Subcutaneous abdominal adipose tissue (tissue), 5 donors: ENCODE measurements at regions not wholly inside any gene's neighbourhood (a gene's known extent, or its start where the extent isn't known, plus 50 kb on each side); places are given as distances from the start of the nearest gene placed in this dataset.
"Not testable (repeated sequence)": the region's sequence is repeated elsewhere in the genome, so short reads cannot be mapped to it uniquely, and the experiment has no call there.

Experiments
- H3K27ac ChIP-seq: one replicate; pipeline ENCODE4 v1.7.0; 2013; ENCODE audit warnings: low read depth, mild to moderate bottlenecking, inconsistent platforms, low read length, moderate library complexity
- H3K27me3 ChIP-seq, 5 donors: one replicate each; pipeline ENCODE4 v1.7.0; 2013; ENCODE audit warnings: low read length in 5 of 5, inconsistent platforms in 1 of 5; ENCODE audit not compliant: control insufficient read depth in 5 of 5, insufficient read depth in 4 of 5
- H3K36me3 ChIP-seq, 5 donors: one replicate each; pipeline ENCODE4 v1.7.0; 2013; ENCODE audit warnings: low read length in 5 of 5; ENCODE audit not compliant: control insufficient read depth in 5 of 5, insufficient read depth in 5 of 5
- H3K4me1 ChIP-seq, 5 donors: one replicate each; pipeline ENCODE4 v1.7.0; 2013; ENCODE audit warnings: low read length in 5 of 5, mild to moderate bottlenecking in 3 of 5, moderate library complexity in 1 of 5; ENCODE audit not compliant: control insufficient read depth in 5 of 5, insufficient read depth in 5 of 5
- H3K4me3 ChIP-seq, 5 donors: one replicate each; pipeline ENCODE4 v1.7.0; 2013; ENCODE audit warnings: low read length in 5 of 5, low read depth in 1 of 5
- H3K9ac ChIP-seq, 5 donors: one replicate each; pipeline ENCODE4 v1.7.0; 2013; ENCODE audit warnings: low read length in 5 of 5, mild to moderate bottlenecking in 4 of 5, moderate library complexity in 3 of 5
- H3K9me3 ChIP-seq, 5 donors: one replicate each; pipeline ENCODE4 v1.7.0; 2013; ENCODE audit warnings: low read length in 5 of 5; ENCODE audit not compliant: control insufficient read depth in 5 of 5
- donor health status: healthy.
- donor health status: healthy.
- donor health status: healthy.
- donor health status: healthy.
- donor health status: healthy.

DNA sequence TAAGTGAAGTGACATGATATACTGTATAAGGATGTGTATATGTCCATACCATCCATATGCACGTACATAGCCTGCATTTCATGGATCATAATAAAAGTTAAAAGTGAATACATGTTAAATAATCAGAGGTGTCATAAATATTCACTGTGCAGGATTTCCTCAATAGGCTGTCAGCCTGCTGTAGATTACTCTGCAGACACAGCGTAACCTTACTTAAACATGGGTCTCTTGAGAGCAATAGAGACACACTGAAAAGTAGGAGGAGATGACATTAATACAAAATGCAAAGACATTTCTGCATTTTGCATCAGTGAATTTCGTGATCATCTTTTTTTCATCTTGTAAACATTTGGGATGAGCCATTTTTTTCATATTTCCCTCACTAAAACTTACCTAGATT, 955.2 kb upstream of the DIAPH2 start:
- Histone ChIP-seq H3K9me3 (no peaks in the 10 kb centered on the region), H3K27me3 (peaks cover 0 to 15% (median 0%) of the 10 kb centered on the region in 5 donors), H3K4me3 (no peak overlapping the region), H3K27ac (no peak overlapping the region), H3K36me3 (no peaks in the 10 kb centered on the region), H3K4me1 (no peaks in the 10 kb centered on the region), H3K9ac (no peak overlapping the region)

DNA sequence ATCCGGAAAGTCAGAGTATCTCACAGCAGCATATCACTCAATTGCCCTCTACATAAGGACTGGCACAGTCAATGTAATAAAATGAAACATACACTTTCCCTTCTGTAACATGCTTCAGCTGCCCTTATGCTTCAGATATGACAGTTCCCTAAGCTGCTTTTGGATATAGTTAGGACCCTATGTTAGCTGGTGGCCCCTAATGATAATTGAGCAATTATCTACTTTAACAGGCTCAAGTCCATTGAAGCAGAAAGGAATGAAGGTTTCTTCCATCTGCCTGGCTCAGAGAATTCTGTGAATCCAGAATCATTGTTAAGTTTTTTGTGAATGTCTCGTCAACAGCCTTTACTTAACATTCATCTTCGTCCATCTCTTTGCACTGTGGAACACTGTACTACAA, 951.2 kb upstream of the DIAPH2 start:
- Histone ChIP-seq H3K4me1 (no peaks in the 10 kb centered on the region), H3K9me3 (no peaks in the 10 kb centered on the region), H3K9ac (no peak overlapping the region), H3K36me3 (no peaks in the 10 kb centered on the region), H3K27ac (no peak overlapping the region), H3K4me3 (no peak overlapping the region), H3K27me3 (peaks cover 0 to 13% (median 0%) of the 10 kb centered on the region in 5 donors)

DNA sequence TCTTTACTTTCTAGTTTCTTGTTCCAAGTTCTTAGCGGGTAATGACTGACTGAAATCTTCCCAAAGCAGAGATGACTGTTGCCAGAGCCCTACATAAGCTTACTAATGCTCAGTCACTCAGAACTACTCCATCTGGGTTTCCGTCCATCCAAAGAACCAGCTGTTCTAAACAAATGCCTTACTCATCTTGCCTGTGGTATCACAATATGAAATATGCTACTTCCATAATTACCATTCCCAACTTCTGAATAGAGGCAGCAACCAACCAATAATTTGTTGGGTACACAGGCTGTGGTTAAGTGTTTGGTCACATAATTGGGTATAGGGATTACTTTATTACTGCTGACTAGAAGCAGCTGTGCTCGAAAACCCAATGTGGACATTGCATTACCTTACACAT, 930.2 kb upstream of the DIAPH2 start:
- H3K9me3 ChIP-seq: no peaks in the 10 kb centered on the region
- no peaks in the 10 kb centered on the region for H3K4me1 ChIP-seq
- H3K9ac ChIP-seq: no peak overlapping the region
- no peak overlapping the region for H3K4me3 ChIP-seq
- no peaks in the 10 kb centered on the region for H3K36me3 ChIP-seq
- peaks cover 0 to 2% (median 0%) of the 10 kb centered on the region in 5 donors for H3K27me3 ChIP-seq
- H3K27ac ChIP-seq: no peak overlapping the region

DNA sequence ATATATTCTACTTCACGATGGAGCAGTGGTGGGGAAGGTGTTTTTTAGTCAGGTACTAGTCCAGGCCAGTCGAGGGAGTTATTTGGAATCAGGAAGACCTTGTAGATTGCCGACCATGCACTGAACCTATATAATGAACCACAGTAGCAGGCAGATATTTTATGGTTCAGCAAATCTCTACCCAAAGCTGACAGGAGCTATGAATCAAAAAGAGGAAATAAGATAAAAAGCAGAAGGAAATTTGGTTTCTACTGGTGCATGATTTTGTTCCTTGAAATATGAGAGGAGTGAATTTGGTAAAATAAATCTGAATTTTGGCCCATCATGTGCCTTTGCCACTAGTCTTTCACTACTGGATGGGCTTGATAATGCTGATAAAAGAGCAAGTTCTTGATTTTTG, 924.3 kb upstream of the DIAPH2 start:
- no peak overlapping the region for H3K4me3 ChIP-seq
- H3K9ac ChIP-seq: no peak overlapping the region
- no peaks in the 10 kb centered on the region for H3K36me3 ChIP-seq
- no peak overlapping the region for H3K27ac ChIP-seq
- H3K27me3 ChIP-seq: peaks cover 0 to 5% (median 0%) of the 10 kb centered on the region in 5 donors
- peaks cover 0 to 2% (median 0%) of the 10 kb centered on the region in 5 donors for H3K4me1 ChIP-seq
- H3K9me3 ChIP-seq: no peaks in the 10 kb centered on the region

DNA sequence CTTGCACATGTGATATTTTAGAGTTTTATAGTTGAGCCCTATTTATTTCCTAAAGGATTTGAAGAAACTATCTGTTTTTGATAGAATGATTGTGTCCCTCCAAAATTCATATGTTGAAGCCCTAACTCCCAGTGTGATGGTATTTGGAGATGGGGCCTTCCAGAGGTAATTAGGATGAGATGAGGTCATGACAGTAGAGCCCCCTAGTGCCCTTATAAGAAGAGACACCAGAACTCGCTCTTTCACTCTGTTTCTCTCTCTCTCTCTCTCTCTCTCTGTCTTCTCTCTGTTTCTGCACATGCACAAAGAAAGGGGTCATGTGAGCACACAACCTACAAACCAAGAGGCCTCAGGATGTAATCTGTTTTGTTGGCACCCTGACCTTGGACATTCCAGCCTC, 921.9 kb upstream of the DIAPH2 start:
- Histone ChIP-seq H3K4me3 (no peak overlapping the region), H3K36me3 (no peaks in the 10 kb centered on the region), H3K27ac (no peak overlapping the region), H3K9me3 (no peaks in the 10 kb centered on the region), H3K9ac (no peak overlapping the region), H3K4me1 (peaks cover 0 to 2% (median 0%) of the 10 kb centered on the region in 5 donors), H3K27me3 (peaks cover 0 to 3% (median 0%) of the 10 kb centered on the region in 5 donors)

DNA sequence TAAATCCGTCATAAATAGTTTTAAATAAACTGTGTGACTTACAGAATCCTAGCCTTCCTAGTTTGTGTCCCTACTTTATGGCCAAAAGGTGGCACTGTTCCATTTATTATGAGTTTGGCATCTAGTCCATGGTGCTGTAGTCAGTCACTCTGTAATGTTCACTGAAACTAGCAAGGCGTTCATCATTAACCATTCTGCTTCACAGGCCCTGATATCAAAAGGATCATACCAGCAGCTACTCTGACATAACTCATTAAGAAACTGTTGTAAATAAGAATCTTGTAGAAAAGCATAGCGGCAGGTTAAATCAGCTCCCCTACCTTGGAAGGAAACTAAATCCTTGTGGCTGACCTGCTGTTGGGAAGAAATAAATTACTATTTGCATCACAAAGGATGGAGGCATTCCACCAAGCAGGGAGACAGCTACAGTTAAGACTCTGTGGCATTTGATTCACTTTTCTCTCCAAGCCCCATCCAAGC, 919.6 kb upstream of the DIAPH2 start:
- Histone ChIP-seq H3K27ac (no peak overlapping the region), H3K4me3 (no peak overlapping the region), H3K27me3 (peaks cover 0 to 3% (median 0%) of the 10 kb centered on the region in 5 donors), H3K36me3 (no peaks in the 10 kb centered on the region), H3K4me1 (peaks cover 0 to 2% (median 0%) of the 10 kb centered on the region in 5 donors), H3K9ac (no peak overlapping the region), H3K9me3 (no peaks in the 10 kb centered on the region)

DNA sequence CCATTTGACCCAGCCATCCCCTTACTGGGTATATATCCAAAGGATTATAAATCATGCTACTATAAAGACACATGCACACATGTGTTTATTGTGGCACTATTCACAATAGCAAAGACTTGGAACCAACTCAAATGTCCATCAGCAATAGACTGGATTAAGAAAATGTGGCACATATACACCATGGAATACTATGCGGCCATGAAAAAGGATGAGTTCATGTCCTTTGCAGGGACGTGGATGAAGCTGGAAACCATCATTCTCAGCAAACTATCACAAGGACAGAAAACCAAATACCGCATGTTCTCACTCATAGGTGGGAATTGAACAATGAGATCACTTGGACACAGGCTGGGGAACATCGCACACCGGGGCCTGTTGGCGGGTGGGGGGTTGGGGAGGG, 913.4 kb upstream of the DIAPH2 start:
- H3K4me3 ChIP-seq, H3K9ac ChIP-seq, H3K36me3 ChIP-seq, H3K27ac ChIP-seq, H3K27me3 ChIP-seq, H3K9me3 ChIP-seq, H3K4me1 ChIP-seq: not testable (repeated sequence)

DNA sequence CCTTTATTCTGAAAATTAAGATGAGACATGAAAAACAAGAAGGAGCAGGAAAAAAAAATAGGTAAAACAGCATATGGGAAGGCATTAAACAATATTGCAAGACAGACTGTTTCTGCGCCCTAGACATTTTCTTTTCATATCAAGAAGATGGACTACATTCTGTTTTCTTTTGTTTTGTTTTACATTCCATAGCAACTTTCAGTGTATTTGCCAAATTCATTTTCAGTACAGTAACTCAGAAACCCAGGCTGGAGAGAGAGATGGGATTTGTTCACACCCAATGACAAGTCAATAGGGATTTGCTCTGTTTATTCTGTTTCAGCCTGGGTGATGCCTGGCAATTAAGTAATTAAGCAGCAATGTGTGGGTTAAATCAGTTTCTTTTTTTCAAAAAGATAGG, 892.8 kb upstream of the DIAPH2 start:
- Histone ChIP-seq H3K27me3 (peaks cover 0 to 2% (median 0%) of the 10 kb centered on the region in 5 donors), H3K4me3 (no peak overlapping the region), H3K27ac (no peak overlapping the region), H3K9ac (no peak overlapping the region), H3K4me1 (no peaks in the 10 kb centered on the region), H3K36me3 (no peaks in the 10 kb centered on the region), H3K9me3 (peaks cover 0 to 2% (median 0%) of the 10 kb centered on the region in 5 donors)

DNA sequence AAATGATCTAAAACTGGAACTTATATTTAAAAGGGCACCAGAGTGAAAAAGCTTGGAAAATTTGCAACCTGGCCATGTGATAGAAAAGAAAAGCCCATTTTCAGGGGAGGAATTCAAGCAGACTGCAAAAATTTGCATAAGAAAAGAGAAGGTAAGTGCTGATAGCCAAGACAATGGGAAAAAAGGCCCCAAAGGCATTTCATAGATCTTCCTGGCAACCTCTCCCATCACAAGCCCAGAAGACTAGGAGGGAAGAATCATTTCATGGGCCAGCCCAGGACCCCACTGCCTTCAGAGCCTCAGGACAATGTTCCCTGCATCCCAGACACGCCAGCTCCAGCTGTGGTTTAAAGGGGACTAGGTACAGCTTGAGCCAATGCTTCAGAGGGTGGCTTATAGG, 887.3 kb upstream of the DIAPH2 start:
- Histone ChIP-seq H3K36me3 (no peaks in the 10 kb centered on the region), H3K27ac (no peak overlapping the region), H3K4me3 (no peak overlapping the region), H3K9me3 (peaks cover 0 to 6% (median 0%) of the 10 kb centered on the region in 5 donors), H3K4me1 (no peaks in the 10 kb centered on the region), H3K27me3 (peaks cover 0 to 5% (median 2%) of the 10 kb centered on the region in 5 donors), H3K9ac (no peak overlapping the region)

DNA sequence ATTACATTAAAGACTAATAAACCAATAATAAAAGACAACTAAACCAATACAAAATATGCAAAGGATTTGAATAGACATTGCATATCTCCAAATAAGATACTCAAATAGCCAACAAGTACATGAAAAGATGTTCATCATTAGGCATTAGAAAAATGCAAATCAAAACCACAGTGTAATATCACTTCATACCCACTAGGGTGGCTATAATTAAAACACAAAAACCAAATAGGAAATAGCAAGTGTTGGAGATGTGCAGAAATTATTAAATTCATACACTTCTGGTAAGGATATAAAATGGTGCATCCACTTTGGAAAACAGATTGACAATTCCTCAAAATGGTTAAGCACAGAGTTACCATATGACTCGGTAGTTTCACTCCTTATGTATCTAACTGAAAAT, 860.8 kb upstream of the DIAPH2 start:
- Histone ChIP-seq H3K9me3 (no peaks in the 10 kb centered on the region), H3K4me1 (no peaks in the 10 kb centered on the region), H3K36me3 (no peaks in the 10 kb centered on the region), H3K27me3 (peaks cover 0 to 4% (median 2%) of the 10 kb centered on the region in 5 donors), H3K27ac (no peak overlapping the region), H3K9ac (no peak overlapping the region), H3K4me3 (no peak overlapping the region)

DNA sequence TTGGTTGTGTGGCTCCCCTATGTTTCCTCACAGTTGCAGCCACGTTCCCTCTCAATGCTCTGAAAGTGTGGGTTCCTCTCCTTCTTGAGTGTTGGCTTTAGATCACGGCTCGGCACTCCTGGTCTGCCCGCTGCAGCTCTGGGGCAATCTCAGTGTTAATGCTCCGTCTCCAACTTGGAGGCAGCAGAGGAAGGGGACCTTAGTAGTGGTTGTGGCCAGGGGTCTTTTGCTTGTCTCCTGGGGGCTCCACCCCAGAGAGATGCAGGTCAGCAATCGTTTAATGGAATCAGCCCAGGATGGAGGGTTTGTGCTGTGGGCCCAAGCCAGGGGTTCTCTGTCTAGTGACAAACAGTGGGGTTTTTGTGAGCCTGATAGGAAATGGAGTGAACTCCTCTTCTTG, 849.4 kb upstream of the DIAPH2 start:
- no peak overlapping the region for H3K9ac ChIP-seq
- H3K4me3 ChIP-seq: no peak overlapping the region
- H3K4me1 ChIP-seq: no peaks in the 10 kb centered on the region
- H3K9me3 ChIP-seq: peaks cover 0 to 2% (median 0%) of the 10 kb centered on the region in 5 donors
- no peak overlapping the region for H3K27ac ChIP-seq
- no peaks in the 10 kb centered on the region for H3K36me3 ChIP-seq
- H3K27me3 ChIP-seq: peaks cover 0 to 19% (median 10%) of the 10 kb centered on the region in 5 donors
